GM18502 (cell line): ENCODE measurements at regions not wholly inside any gene's neighbourhood (a gene's known extent, or its start where the extent isn't known, plus 50 kb on each side); places are given as distances from the start of the nearest gene placed in this dataset.

Source experiments
- ATAC-seq: cut with Tn5 transposase; IDR thresholded peaks from one replicate; pipeline ENCODE4 v1.9.1; 2021; ENCODE audit warnings: mild to moderate bottlenecking; ENCODE audit not compliant: unreplicated experiment, poor library complexity

GRCh38 chr7:25646726-25647413 lies 418.6 kb upstream of the NPVF start:
- ATAC-seq, result no peak

GRCh38 chr7:25647872-25648271 lies 419.6 kb upstream of the NPVF start:
- no peak for ATAC-seq

- ATAC-seq, result no peak
Measured at GRCh38 chr7:25652366-25652765, 424.1 kb upstream of the NPVF start.

- ATAC-seq, result no peak
Measured at GRCh38 chr7:25653384-25653783, 425.1 kb upstream of the NPVF start.

- no peak for ATAC-seq
Measured at GRCh38 chr7:25656071-25656470, 427.8 kb upstream of the NPVF start.

- ATAC-seq, result no peak
Measured at GRCh38 chr7:25656581-25657026, 428.3 kb upstream of the NPVF start.

- ATAC-seq, result no peak
Measured at GRCh38 chr7:25658375-25658774, 430.1 kb upstream of the NPVF start.

GRCh38 chr7:25659841-25660240 lies 431.6 kb upstream of the NPVF start:
- ATAC-seq, result no peak

- ATAC-seq, result no peak
Measured at GRCh38 chr7:25662841-25663800, 434.8 kb upstream of the NPVF start.

GRCh38 chr7:25663877-25664276 lies 435.6 kb upstream of the NPVF start:
- ATAC-seq, result no peak

GRCh38 chr7:25664593-25664992 lies 436.3 kb upstream of the NPVF start:
- ATAC-seq, result peak; percentile 71

GRCh38 chr7:25665374-25665773 lies 437.1 kb upstream of the NPVF start:
- ATAC-seq, result no peak

- no peak for ATAC-seq
Measured at GRCh38 chr7:25665903-25666670, 437.8 kb upstream of the NPVF start.

- ATAC-seq, result no peak
Measured at GRCh38 chr7:25666671-25667060, 438.4 kb upstream of the NPVF start.

- no peak for ATAC-seq
Measured at GRCh38 chr7:25669281-25669781, 441.0 kb upstream of the NPVF start.

- ATAC-seq, result no peak
Measured at GRCh38 chr7:25669961-25670841, 441.9 kb upstream of the NPVF start.

- ATAC-seq, result no peak
Measured at GRCh38 chr7:25671111-25671510, 442.8 kb upstream of the NPVF start.

GRCh38 chr7:25672496-25672895 lies 444.2 kb upstream of the NPVF start:
- ATAC-seq, result no peak

GRCh38 chr7:25675789-25676474 lies 447.6 kb upstream of the NPVF start:
- ATAC-seq, result no peak
